ENCODE measurements at regions not wholly inside any gene's neighbourhood (a gene's known extent, or its start where the extent isn't known, plus 50 kb on each side); places are given as distances from the start of the nearest gene placed in this dataset.

DNA sequence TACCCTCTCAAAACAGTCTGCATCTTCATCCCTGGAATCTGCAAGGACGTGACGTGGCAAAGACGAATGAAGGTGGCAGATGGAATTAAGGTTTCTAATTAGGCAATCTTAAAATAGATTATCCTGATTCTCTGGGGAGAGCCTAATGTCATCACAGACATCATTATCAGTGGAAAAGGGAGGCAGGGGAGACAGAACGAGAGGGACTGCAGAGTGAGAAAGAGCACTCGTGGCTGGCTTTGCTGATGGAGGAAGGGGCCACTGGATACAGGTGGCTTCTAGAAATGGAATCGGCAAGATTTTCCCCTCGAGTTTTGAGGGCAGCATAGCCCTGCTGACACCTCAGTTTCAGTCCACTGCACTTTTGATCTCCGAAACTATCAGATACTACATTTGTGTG is 110.6 kb downstream of the ASMT start:
- no peak for DNase-seq (ENCODE audit: low read depth, low spot score)
- TF ChIP-seq, protein P1, sequence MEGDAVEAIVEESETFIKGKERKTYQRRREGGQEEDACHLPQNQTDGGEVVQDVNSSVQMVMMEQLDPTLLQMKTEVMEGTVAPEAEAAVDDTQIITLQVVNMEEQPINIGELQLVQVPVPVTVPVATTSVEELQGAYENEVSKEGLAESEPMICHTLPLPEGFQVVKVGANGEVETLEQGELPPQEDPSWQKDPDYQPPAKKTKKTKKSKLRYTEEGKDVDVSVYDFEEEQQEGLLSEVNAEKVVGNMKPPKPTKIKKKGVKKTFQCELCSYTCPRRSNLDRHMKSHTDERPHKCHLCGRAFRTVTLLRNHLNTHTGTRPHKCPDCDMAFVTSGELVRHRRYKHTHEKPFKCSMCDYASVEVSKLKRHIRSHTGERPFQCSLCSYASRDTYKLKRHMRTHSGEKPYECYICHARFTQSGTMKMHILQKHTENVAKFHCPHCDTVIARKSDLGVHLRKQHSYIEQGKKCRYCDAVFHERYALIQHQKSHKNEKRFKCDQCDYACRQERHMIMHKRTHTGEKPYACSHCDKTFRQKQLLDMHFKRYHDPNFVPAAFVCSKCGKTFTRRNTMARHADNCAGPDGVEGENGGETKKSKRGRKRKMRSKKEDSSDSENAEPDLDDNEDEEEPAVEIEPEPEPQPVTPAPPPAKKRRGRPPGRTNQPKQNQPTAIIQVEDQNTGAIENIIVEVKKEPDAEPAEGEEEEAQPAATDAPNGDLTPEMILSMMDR (IDR thresholded peaks at IDR 0.05; ENCODE audit: low read depth, low read length): no peak
- H3K4me3 ChIP-seq (ENCODE audit: low read depth, low read length): no peak overlapping the region
- in situ Hi-C loops (cut with HindIII; ENCODE audit: low sequenced_read_pairs): no loop called here

DNA sequence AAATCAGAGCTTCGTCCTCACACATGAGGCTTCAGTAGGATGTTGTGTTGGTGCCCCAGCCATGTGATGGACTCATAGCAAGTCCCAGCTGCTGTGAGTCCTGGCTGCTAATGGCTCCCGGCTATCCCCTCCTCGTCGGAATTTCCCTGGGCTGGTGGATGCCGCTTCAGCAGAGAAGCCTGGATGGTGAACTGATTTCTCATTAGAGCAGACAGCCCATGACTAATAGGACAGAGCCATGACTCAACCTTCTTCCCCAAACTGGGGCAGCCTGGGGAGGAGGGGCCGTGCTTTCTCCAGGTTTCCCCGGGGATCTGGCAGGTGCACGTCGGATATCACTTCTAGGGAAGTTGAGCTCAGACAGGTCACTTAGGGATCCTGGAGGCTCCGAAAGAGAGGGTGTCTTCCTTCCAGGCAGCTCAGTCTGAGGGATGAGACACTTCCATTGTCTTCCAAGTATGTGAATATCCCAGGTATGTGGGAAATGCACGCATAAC is 112.7 kb downstream of the ASMT start:
- no peak for DNase-seq (ENCODE audit: low read depth, low spot score)
- in situ Hi-C loops (cut with HindIII; ENCODE audit: low sequenced_read_pairs): no loop called here

DNA sequence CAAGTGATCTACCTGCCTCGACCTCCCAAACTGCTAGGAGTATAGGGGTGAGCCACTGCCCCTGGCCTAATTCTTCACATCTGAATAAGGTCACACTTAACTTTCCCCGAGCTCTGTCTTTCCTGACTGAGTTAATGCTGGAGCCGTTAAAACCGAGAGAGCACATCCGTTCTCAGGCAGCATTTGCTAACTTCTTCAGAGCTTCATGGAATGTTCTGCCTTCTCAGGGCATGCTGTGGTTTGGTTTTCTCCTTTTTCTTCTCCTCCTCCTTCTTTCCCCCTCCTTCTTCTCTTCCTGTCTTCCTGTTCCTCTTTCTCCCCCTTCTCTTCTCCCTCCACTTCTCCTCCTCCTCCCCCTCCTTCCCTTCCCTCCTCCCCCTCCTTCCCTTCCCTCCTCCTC is 119.9 kb downstream of the ASMT start:
- H3K4me3 ChIP-seq (ENCODE audit: low read depth, low read length): no peak overlapping the region
- TF ChIP-seq, protein P1 (IDR thresholded peaks at IDR 0.05; ENCODE audit: low read depth, low read length): no peak
- in situ Hi-C loops (cut with HindIII; ENCODE audit: low sequenced_read_pairs): no loop called here
- no peak for DNase-seq (ENCODE audit: low read depth, low spot score)

More for the DNA sequence above, 112.7 kb downstream of the ASMT start:
- H3K4me3 ChIP-seq (ENCODE audit: low read depth, low read length): no peak overlapping the region
- TF ChIP-seq, protein P1 (IDR thresholded peaks at IDR 0.05; ENCODE audit: low read depth, low read length): no peak

DNA sequence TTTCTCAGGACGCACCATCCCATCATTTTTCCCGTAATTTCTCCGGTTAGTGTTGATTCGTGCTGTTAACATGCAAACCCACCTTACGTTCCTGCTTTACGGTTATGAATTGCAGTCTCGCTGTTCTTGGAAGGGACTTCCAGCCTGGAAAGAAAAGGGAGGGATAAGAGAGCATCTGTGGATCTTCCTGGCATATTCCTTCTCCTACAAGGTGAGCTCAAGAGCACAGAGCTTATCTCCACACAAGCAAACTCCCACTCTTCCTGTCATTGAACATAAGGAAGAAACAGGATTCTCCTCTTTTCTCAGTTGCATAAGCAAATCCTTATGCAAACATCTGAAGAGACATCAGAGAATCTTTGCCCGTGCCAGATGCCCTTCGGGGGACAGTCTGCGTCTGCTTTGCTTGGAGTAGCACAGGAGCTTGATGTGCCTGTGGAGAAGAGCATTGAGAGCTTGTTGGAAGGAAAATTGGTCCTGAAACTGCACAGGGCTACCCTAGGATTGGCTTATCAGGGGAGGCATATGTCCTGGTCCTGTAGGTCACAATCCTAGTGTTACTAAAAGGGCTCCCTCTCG is 127.0 kb downstream of the ASMT start:
- in situ Hi-C loops (cut with HindIII; ENCODE audit: low sequenced_read_pairs): no loop called here
- no peak overlapping the region for H3K4me3 ChIP-seq (ENCODE audit: low read depth, low read length)
- TF ChIP-seq, protein P1 (IDR thresholded peaks at IDR 0.05; ENCODE audit: low read depth, low read length): no peak
- no peak for DNase-seq (ENCODE audit: low read depth, low spot score)

DNA sequence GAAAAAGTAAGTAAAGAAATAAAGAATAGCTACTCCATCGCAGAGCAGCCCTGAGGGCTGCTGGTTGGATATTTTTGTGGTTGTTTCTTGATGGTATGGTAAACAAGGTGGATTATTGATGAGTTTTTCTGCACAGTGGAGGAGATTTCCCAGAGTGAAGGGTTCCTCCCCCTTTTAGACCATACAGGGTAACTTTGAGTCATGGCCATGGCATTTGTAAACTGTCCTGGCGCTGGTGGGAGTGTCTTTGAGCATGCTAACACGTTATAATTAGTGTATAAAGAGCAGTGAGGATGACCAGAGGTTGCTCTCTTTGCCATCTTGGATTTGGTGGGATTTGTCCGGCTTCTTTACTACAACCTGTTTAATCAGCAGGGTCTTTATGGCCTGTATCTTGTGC is 128.2 kb downstream of the ASMT start:
- in situ Hi-C loops (cut with HindIII; ENCODE audit: low sequenced_read_pairs): no loop called here
- DNase-seq (ENCODE audit: low read depth, low spot score): no peak
- no peak overlapping the region for H3K4me3 ChIP-seq (ENCODE audit: low read depth, low read length)
- TF ChIP-seq, protein P1 (IDR thresholded peaks at IDR 0.05; ENCODE audit: low read depth, low read length): no peak

DNA sequence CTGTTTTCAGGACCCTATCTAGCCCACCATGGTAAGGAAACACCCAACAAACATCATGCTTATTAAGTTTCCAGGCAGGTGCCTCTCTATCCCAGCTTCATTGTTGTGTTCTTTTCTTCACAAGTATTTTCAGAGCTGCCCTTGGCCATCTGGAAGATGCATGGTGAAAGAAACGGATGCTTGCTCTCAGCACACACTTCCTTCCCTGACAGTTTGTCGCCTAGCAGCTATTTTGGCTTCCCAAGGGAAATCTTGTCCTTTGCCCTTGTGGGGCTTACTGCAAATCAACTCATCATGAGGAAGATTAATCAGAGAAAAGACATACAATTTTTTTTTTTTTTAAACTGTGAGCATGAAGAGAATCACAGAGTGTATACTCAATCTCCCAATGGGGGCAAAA is 128.8 kb downstream of the ASMT start:
- TF ChIP-seq, protein P1 (IDR thresholded peaks at IDR 0.05; ENCODE audit: low read depth, low read length): no peak
- in situ Hi-C loops (cut with HindIII; ENCODE audit: low sequenced_read_pairs): no loop called here
- DNase-seq (ENCODE audit: low read depth, low spot score): no peak
- H3K4me3 ChIP-seq (ENCODE audit: low read depth, low read length): no peak overlapping the region
